22Rv1 (cell line): ENCODE measurements at regions not wholly inside any gene's neighbourhood (a gene's known extent, or its start where the extent isn't known, plus 50 kb on each side); places are given as distances from the start of the nearest gene placed in this dataset.

Experiments used
- CTCF ChIP-seq: fragments of 450-650 bp; IDR thresholded peaks from 2 replicates; pipeline ENCODE4 v1.5.1; 2017; ENCODE audit warnings: mild to moderate bottlenecking
- ZFX ChIP-seq: fragments of 450-650 bp; IDR thresholded peaks from 2 replicates; pipeline ENCODE4 v1.6.1; 2017; ENCODE audit warnings: antibody characterized with exemption, borderline replicate concordance

DNA sequence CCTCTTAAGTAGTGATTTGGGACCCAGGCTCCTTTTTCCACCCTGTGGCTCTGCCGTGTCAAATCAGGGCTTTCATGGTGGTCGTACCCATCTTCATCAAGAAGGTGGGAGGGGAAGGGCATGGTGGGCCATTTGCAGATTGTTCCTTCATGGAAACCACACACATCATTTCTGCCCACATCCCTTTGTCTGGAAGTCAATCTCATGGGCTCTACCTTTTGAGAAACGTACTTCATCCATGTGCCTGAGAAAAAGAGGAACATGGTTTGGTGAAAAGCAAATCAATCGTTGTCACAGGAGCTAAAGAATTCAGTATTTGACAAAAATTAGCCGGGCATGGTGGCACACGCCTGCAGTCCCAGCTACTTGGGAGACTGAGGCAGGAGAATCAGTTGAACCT, 233.4 kb downstream of the FOXO1 start:
- TF ChIP-seq CTCF = no peak
- TF ChIP-seq ZFX = no peak
